HCT116 (cell line): ENCODE measurements at regions not wholly inside any gene's neighbourhood (a gene's known extent, or its start where the extent isn't known, plus 50 kb on each side); places are given as distances from the start of the nearest gene placed in this dataset.

Experiments used
- CTCF ChIP-seq, 3 experiments: fragments of 200-600 bp in 1 of 3; sonication (generic) in 1 of 3; IDR thresholded peaks in 2 of 3; conservative IDR thresholded peaks in 1 of 3; 2 replicates each; pipeline ENCODE4 v1.5.1; 2012 to 2017; ENCODE audit warnings: low read depth in 2 of 3, low read length in 2 of 3, antibody characterized with exemption in 1 of 3, borderline replicate concordance in 1 of 3, control low read depth in 1 of 3, mild to moderate bottlenecking in 1 of 3, mixed read lengths in 1 of 3, mixed run types in 1 of 3, moderate library complexity in 1 of 3; ENCODE audit not compliant: insufficient read depth in 1 of 3
- ELF1 ChIP-seq: IDR thresholded peaks from 2 replicates; pipeline ENCODE4 v1.6.1; 2012; ENCODE audit warnings: low read depth, borderline replicate concordance
- EZH2 ChIP-seq: fragments of 200-600 bp; sonication (generic); IDR thresholded peaks from 2 replicates; pipeline ENCODE4 v1.6.1; 2017; ENCODE audit warnings: antibody characterized with exemption, mixed run types
- EZH2phosphoT487 ChIP-seq: fragments of 200-600 bp; IDR thresholded peaks from 2 replicates; pipeline ENCODE4 v1.6.1; 2018; ENCODE audit warnings: antibody characterized with exemption, borderline replicate concordance
- MAX ChIP-seq: IDR thresholded peaks from 2 replicates; pipeline ENCODE4 v1.6.1; 2012
- POLR2A ChIP-seq: IDR thresholded peaks from 2 replicates; pipeline ENCODE4 v1.7.0; 2011; ENCODE audit warnings: borderline replicate concordance; ENCODE audit not compliant: insufficient read depth, insufficient read length; ENCODE audit errors: extremely low read depth
- POLR2AphosphoS5 ChIP-seq: IDR thresholded peaks from 2 replicates; pipeline ENCODE4 v1.6.1; 2011; ENCODE audit warnings: mild to moderate bottlenecking, low read depth, low read length, moderate library complexity
- RAD21 ChIP-seq: IDR thresholded peaks from 2 replicates; pipeline ENCODE4 v1.6.1; 2012; ENCODE audit warnings: low read depth, mild to moderate bottlenecking
- REST ChIP-seq: IDR thresholded peaks from 2 replicates; pipeline ENCODE4 v1.6.1; 2012; ENCODE audit warnings: low read depth
- SRF ChIP-seq: IDR thresholded peaks from 2 replicates; pipeline ENCODE4 v1.6.1; 2012; ENCODE audit warnings: low read depth
- TCF7L2 ChIP-seq: IDR thresholded peaks from 2 replicates; pipeline ENCODE4 v1.7.0; 2011; ENCODE audit warnings: borderline replicate concordance, inconsistent platforms; ENCODE audit not compliant: insufficient read depth, insufficient read length; ENCODE audit errors: extremely low read depth
- YY1 ChIP-seq: IDR thresholded peaks from 2 replicates; pipeline ENCODE4 v1.6.1; 2011; ENCODE audit warnings: low read length, low read depth, moderate library complexity, mild to moderate bottlenecking; ENCODE audit not compliant: insufficient replicate concordance; ENCODE audit errors: extremely low read depth

- TF ChIP-seq EZH2phosphoT487, result no peak
- no peak for TF ChIP-seq CTCF (IDR thresholded peaks at IDR 0.05 in 2 of 3, conservative IDR thresholded peaks at IDR 0.05 in 1 of 3; ENCODE audit: borderline replicate concordance in 1 of 3, insufficient read depth in 1 of 3, low read depth in 2 of 3, low read length in 2 of 3)
- no peak for TF ChIP-seq POLR2AphosphoS5
- no peak for TF ChIP-seq POLR2A
- no peak for TF ChIP-seq MAX
- no peak for TF ChIP-seq ELF1
- TF ChIP-seq EZH2, result no peak
- no peak for TF ChIP-seq RAD21
- no peak for TF ChIP-seq REST
- TF ChIP-seq TCF7L2, result no peak
- no peak for TF ChIP-seq YY1
- TF ChIP-seq SRF, result no peak
Observed at GRCh38 chr14:37695866-37696265, 100.4 kb downstream of the TTC6 start.
